Mesodermal cell (in vitro differentiated cells): ENCODE measurements at regions not wholly inside any gene's neighbourhood (a gene's known extent, or its start where the extent isn't known, plus 50 kb on each side); places are given as distances from the start of the nearest gene placed in this dataset.
"Not testable (repeated sequence)": the region's sequence is repeated elsewhere in the genome, so short reads cannot be mapped to it uniquely, and the experiment has no call there.

Source experiments
- H3K27ac ChIP-seq: 2 replicates; pipeline ENCODE4 v1.7.0; 2013; ENCODE audit warnings: mild to moderate bottlenecking, low read depth, low read length, moderate library complexity; ENCODE audit not compliant: severe bottlenecking
- H3K36me3 ChIP-seq: 2 replicates; pipeline ENCODE4 v1.7.1; 2013; ENCODE audit warnings: mild to moderate bottlenecking, low read length, moderate library complexity; ENCODE audit not compliant: control insufficient read depth, insufficient read depth
- H3K4me1 ChIP-seq: one replicate; pipeline ENCODE4 v1.7.1; 2013; ENCODE audit warnings: mild to moderate bottlenecking, low read length; ENCODE audit not compliant: insufficient read depth, control insufficient read depth, poor library complexity, severe bottlenecking
- H3K4me3 ChIP-seq: 2 replicates; pipeline ENCODE4 v1.7.0; 2013; ENCODE audit warnings: low read length, control low read depth, mild to moderate bottlenecking; ENCODE audit not compliant: insufficient read depth, poor library complexity, severe bottlenecking; ENCODE audit errors: extremely low read depth
- H3K9me3 ChIP-seq: 2 replicates; pipeline ENCODE4 v1.7.1; 2013; ENCODE audit warnings: mild to moderate bottlenecking, low read length, moderate library complexity; ENCODE audit not compliant: control insufficient read depth
- WGBS, 2 experiments: methylation state at CpG; one replicate each; pipeline ENCODE4 v1.1.5; 2013; ENCODE audit warnings: missing lambda C conversion rate in 2 of 2; ENCODE audit not compliant: insufficient coverage in 2 of 2; 5-methylcytosine and 5-hydroxymethylcytosine counted together

DNA sequence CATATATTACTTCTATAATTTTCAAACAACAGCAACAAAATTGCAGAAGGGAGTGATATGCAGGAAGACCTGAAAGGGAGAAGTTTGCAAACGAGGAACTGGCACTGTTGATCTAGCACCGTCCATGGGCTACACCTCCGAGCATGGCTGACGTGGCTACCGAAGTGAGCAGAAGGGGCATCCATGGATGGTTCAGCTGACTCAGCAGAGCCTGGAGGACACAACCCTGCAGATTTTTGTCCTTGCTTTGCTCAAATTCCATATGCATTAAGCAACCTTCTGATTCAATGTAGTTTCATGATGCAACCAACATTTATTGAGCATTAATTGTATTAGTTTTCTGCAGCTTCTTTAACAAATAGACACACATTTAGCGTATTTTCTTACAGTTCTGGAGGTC is 191.2 kb downstream of the C1orf94 start:
- no peaks in the 10 kb centered on the region for H3K36me3 ChIP-seq
- no peaks in the 10 kb centered on the region for H3K4me1 ChIP-seq
- no peak overlapping the region for H3K4me3 ChIP-seq
- no peaks in the 10 kb centered on the region for H3K9me3 ChIP-seq
- 90 to 94% methylated on average over 5 of the region's 6 CpGs for WGBS, 2 experiments
- no peak overlapping the region for H3K27ac ChIP-seq

DNA sequence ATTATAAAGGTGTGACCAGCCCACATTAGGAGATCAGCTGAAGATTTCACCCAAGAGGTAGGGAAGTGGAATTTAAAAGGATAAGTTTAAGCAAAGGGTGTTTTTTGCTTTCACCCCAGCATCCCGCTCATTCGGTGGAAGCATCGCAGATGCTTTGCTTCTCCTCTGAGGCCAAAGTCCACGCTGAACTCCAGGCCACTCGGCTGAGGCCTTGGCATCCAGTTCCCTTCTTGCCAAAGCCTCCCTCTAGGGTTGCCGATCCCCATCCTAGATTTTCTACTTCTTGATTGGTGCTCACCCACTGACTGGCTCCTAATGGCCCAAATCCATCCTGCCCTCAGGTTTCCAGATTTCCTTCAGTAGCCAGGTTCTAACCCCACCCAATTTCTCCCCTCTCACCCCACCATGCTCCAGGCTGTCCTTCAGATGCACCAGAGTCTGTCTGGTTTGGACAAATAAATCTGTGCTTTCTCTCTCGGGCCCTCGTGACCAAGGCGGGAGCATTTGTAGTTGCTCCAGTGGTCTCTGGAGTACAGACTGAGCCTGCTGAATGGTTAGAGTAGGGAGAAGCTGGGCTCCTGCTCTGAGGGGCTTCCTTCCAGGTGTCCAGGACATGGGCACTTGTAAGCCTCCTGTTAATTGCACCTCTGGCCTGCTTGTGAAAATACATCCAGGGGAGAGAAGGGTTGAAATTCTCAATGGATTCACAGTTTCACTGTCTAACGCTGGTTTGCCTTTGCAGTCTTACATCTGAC is 193.2 kb downstream of the C1orf94 start:
- Histone ChIP-seq H3K36me3 (no peaks in the 10 kb centered on the region), H3K27ac (no peak overlapping the region), H3K4me3 (no peak overlapping the region), H3K4me1 (no peaks in the 10 kb centered on the region), H3K9me3 (no peaks in the 10 kb centered on the region)
- 87 to 93% methylated on average over 6 to 10 of the region's 10 CpGs for WGBS, 2 experiments

DNA sequence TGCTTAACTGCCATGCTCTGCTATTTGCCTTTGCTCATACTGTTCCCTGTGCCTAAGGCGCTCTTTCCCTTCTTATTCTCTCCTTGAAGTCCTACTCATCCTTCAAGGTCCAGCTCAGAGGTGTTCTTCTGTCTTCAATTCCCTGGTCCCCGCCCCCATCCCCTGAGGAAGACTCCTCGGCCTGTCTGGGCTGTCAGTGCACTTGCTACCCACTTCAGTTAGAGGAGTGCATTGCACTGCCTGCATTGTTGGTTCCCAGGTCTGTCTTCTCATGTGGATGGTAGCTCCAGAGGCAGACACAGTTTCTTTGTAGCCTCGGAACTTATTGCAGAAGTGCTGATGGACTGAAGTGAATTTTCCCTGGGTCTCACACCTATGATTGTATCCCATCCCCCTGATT is 194.0 kb downstream of the C1orf94 start:
- Histone ChIP-seq H3K36me3 (no peaks in the 10 kb centered on the region), H3K27ac (no peak overlapping the region), H3K4me1 (no peaks in the 10 kb centered on the region), H3K4me3 (no peak overlapping the region), H3K9me3 (no peaks in the 10 kb centered on the region)
- WGBS, 2 experiments: 75 to 84% methylated on average over 2 to 4 of the region's 4 CpGs

DNA sequence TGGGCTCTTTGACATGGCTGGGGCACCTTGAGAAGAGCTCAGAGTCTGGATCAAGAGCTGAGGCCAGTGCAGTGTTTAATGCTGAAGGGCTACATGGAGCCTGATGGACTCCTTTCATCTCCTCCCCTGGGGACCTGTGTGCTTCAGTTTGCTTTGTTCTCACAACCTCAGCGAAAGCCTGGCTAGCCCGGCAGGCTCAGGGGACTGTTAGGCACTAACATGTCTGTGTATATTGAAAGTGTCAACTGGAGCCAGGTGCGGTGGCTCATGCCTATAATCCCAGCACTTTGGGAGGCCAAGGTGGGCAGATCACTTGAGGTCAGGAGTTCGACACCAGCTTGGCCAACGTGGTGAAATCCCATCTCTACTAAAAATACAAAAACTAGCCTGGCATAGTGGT is 194.5 kb downstream of the C1orf94 start:
- 81 to 84% methylated on average over 4 to 5 of the region's 5 CpGs for WGBS, 2 experiments
- H3K4me3 ChIP-seq, H3K9me3 ChIP-seq, H3K4me1 ChIP-seq, H3K27ac ChIP-seq, H3K36me3 ChIP-seq: not testable (repeated sequence)

DNA sequence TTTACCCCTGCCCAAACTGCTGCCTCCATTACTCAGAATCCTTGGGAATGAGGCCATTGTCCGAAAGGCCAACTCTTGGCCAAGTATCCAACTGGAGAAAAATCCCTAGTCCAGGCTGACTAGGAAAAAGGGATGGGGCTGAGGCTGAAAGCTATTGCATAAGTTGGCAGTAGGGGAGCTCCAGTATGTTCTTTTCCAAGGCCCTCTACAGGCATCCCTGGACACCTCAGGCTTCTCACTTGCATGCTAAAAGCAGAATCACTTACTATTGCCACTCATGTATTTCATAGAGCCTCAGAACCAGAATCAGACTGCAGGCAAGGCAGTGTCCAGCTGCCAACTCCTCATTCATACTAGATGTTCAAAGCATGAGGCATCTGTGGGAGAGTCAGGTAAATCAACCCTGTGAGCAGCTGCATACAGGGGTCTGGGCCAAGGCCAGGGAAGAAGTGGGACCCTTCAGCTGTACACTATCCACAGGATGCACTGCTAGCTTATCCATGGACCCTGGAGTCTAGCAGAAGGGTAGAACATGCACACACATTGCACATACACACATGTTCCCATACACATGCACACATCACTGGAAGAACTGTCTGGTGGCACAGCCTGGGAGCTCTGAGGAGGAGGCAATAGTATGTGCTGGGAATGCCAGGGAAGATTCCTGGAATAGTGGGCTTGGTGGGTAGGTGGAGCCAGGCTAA is 195.3 kb downstream of the C1orf94 start:
- WGBS, 2 experiments: 80% methylated on average over 1 of the region's 1 CpG; no CpG with 5 or more reads in 1 of the 2 experiments
- no peak overlapping the region for H3K27ac ChIP-seq
- H3K9me3 ChIP-seq: no peaks in the 10 kb centered on the region
- no peak overlapping the region for H3K4me3 ChIP-seq
- no peaks in the 10 kb centered on the region for H3K36me3 ChIP-seq
- no peaks in the 10 kb centered on the region for H3K4me1 ChIP-seq

DNA sequence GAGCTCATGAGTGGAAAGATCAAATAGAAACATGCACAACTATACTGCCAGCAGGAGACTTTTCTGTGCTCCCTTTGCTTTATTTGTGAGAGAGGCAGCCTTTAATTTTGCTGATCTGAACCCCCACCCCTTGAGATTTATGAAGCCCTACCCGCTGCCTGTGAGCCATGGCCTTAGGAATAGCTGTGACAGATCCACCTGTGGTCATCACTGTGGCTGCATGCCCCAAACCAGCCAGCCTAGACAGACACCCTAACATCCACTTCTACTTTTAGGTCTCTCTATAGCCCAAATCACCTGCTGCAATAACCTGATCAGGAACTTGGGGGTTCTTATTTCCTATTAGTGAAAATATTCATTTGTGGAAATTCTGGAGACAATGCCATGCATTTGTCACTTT is 196.2 kb downstream of the C1orf94 start:
- Histone ChIP-seq H3K9me3 (no peaks in the 10 kb centered on the region), H3K4me1 (no peaks in the 10 kb centered on the region), H3K36me3 (no peaks in the 10 kb centered on the region), H3K4me3 (no peak overlapping the region), H3K27ac (no peak overlapping the region)
- WGBS, 2 experiments: 67 to 80% methylated on average over 1 of the region's 1 CpG

DNA sequence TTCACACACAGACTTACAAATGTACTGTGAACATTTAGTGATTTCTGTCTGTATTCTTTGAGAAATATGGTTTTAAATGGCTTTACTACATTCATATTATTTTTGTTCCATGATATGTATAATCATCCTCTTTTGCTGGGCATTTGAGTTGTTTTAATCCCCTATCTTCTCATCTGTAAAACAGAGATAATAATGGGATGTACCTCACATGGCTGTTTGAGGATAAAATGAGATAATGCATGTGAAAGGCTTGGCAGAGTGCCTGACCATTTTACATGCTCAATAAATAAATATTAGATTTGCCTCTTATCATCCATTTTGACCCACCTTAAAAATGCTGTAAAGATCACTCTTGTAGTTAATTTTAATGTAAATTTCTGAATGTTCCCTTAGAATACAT is 197.2 kb downstream of the C1orf94 start:
- H3K4me1 ChIP-seq: no peaks in the 10 kb centered on the region
- H3K9me3 ChIP-seq: no peaks in the 10 kb centered on the region
- H3K4me3 ChIP-seq: no peak overlapping the region
- H3K36me3 ChIP-seq: no peaks in the 10 kb centered on the region
- H3K27ac ChIP-seq: no peak overlapping the region

DNA sequence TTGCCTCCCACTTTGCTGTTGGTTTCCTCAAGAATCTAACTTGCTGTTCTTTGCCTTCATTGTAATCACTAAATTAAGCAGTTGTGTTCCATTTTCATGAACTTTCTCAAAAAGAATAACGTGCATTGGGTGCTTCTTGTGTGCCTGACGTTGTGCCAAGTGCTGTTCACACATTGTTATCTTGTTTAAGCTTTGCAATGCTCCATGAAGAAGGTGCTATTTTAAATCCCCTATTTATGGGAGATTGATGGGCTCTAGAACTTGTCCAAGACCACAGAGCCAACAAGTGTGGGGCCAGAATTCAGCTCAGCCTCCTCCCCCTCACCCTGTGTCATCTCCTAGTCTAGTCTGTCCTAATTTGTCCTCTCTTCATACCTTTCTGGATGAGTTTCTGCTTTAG is 199.8 kb downstream of the C1orf94 start:
- Histone ChIP-seq H3K4me3 (no peak overlapping the region), H3K4me1 (peaks cover 8% of the 10 kb centered on the region), H3K27ac (no peak overlapping the region), H3K9me3 (no peaks in the 10 kb centered on the region), H3K36me3 (no peaks in the 10 kb centered on the region)
- 76 to 80% methylated on average over 2 of the region's 2 CpGs for WGBS, 2 experiments

DNA sequence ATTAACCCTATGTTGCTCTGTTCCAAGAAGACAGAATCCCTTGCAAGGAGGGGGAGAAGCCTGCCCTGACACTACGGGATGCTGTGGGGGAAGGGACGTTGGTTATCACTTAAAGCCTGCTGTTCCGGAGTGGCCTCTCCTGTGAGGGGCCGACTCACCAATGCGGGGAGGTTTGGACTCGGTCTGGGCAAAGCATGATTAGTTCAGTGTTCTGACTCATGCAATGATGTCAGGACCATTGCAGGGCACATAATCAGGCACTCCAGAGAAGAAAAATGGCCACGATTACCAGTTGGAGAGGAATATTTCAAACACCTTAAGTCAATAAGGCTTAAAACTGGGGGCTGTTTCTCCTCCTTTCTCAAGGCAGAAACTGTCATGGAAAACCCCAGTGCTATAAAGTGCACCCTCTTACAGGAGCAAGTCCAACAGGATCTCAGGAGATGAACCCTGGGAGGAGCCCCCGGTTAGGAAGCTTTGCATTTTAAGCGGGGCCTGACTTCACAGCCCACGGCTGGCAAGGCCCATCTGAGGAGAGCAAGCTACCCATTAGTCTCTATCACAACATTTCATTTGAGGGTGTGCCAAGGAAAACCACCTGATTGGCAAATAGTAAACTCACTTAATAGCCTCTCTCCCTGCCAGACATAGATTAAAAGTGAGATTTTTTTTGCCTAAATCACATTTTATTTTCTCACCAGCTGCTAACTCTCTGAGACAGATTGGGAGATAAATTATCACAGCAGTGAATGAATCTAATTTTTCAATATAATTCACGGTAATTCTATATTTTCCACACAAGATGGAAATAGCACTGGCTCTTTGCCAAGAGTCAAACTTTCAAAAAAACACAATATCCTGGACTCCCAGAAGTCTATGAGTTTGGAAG is 202.5 kb downstream of the C1orf94 start:
- WGBS, 2 experiments: 68 to 72% methylated on average over 5 to 10 of the region's 11 CpGs
- Histone ChIP-seq H3K27ac (peak overlapping the region; percentile 68), H3K36me3 (no peaks in the 10 kb centered on the region), H3K4me3 (no peak overlapping the region), H3K9me3 (no peaks in the 10 kb centered on the region), H3K4me1 (peaks cover 8% of the 10 kb centered on the region)

DNA sequence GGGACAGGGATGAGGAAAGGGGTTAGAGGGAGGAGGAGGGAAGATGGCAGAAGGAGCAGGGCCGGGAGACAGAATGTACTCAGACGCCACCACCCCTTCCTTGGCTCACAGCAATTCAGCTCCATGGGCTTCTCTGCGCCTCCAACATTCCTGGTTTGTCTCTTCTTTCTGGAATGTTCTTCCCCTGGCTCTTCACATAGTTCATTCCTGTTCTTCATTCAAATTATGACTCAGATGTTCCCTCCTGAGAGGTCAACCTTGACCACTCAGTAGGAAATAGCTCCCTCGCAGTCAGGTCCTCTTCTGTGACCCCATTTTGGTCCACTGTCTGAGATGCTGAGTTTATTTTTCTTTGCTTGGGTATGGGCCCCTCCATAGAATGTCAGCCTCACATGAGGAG is 203.2 kb downstream of the C1orf94 start:
- WGBS, 2 experiments: 81 to 100% methylated on average over 4 of the region's 4 CpGs
- no peaks in the 10 kb centered on the region for H3K36me3 ChIP-seq
- H3K4me3 ChIP-seq: no peak overlapping the region
- no peak overlapping the region for H3K27ac ChIP-seq
- H3K9me3 ChIP-seq: no peaks in the 10 kb centered on the region
- H3K4me1 ChIP-seq: peaks cover 8% of the 10 kb centered on the region
